ENCODE measurements at regions not wholly inside any gene's neighbourhood (a gene's known extent, or its start where the extent isn't known, plus 50 kb on each side); places are given as distances from the start of the nearest gene placed in this dataset.

DNA sequence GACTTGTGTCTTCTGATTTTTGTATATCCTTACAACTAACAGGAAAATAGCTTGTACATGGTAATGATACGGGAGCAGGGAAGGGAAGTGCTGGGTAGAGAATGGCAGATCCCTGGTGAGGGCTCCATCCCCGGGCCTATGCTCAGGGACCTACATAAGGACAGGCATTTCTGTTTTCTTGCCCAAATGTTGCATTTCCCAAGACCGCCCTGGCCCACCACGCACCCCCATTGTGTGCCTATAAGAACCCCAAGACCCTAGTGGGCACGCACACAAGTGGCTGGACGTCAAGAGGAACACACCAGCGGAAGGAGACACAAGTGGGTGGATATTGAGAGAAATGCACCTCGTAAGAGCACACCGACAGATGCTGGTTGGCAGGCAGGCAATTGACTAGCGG is 616.3 kb upstream of the MAN1A1 start:
- Histone ChIP-seq H3K4me1 (ENCODE audit: control insufficient read depth, insufficient read depth, low read length) (peaks cover 4% of the 10 kb centered on the region), H3K9me3 (ENCODE audit: control insufficient read depth, low read length) (no peaks in the 10 kb centered on the region), H3K27ac (ENCODE audit: low read depth, low read length) (no peak overlapping the region), H3K36me3 (ENCODE audit: control insufficient read depth, insufficient read depth, low read length) (no peaks in the 10 kb centered on the region), H3K9ac (ENCODE audit: extremely low read depth, low read length, poor library complexity, severe bottlenecking) (no peak overlapping the region), H3K4me3 (ENCODE audit: low read length) (no peak overlapping the region), H3K27me3 (ENCODE audit: control insufficient read depth, insufficient read depth, low read length, poor library complexity, severe bottlenecking) (no peaks in the 10 kb centered on the region)
- H3K36me3 Mint-ChIP-seq (ENCODE audit: low read depth), result no peaks in the 10 kb centered on the region
- no peaks in the 10 kb centered on the region for H3K9me3 Mint-ChIP-seq
- no peak for DNase-seq
- no peak overlapping the region for H3K27ac Mint-ChIP-seq
- no peak overlapping the region for H3K4me3 Mint-ChIP-seq
- WGBS, 2 experiments (ENCODE audit: insufficient coverage in 1 of 2, insufficient read length in 1 of 2), result 97 to 98% methylated on average over 6 to 10 of the region's 10 CpGs
- no peaks in the 10 kb centered on the region for H3K27me3 Mint-ChIP-seq (ENCODE audit: insufficient read depth)
- no peak for TF ChIP-seq CTCF (conservative IDR thresholded peaks at IDR 0.05)
- H3K4me1 Mint-ChIP-seq, result no peaks in the 10 kb centered on the region

- TF ChIP-seq CTCF (conservative IDR thresholded peaks at IDR 0.05), result no peak
- Histone ChIP-seq H3K27ac (ENCODE audit: low read depth, low read length) (no peak overlapping the region), H3K4me3 (ENCODE audit: low read length) (no peak overlapping the region), H3K9me3 (ENCODE audit: control insufficient read depth, low read length) (no peaks in the 10 kb centered on the region), H3K27me3 (ENCODE audit: control insufficient read depth, insufficient read depth, low read length, poor library complexity, severe bottlenecking) (no peaks in the 10 kb centered on the region), H3K9ac (ENCODE audit: extremely low read depth, low read length, poor library complexity, severe bottlenecking) (no peak overlapping the region), H3K36me3 (ENCODE audit: control insufficient read depth, insufficient read depth, low read length) (no peaks in the 10 kb centered on the region), H3K4me1 (ENCODE audit: control insufficient read depth, insufficient read depth, low read length) (peaks cover 3% of the 10 kb centered on the region)
- DNase-seq, result no peak
- H3K36me3 Mint-ChIP-seq (ENCODE audit: low read depth), result no peaks in the 10 kb centered on the region
- no peak overlapping the region for H3K27ac Mint-ChIP-seq
- H3K4me1 Mint-ChIP-seq, result no peaks in the 10 kb centered on the region
- no peaks in the 10 kb centered on the region for H3K27me3 Mint-ChIP-seq (ENCODE audit: insufficient read depth)
- no peak overlapping the region for H3K4me3 Mint-ChIP-seq
- H3K9me3 Mint-ChIP-seq, result no peaks in the 10 kb centered on the region
- 88% methylated on average over 1 of the region's 1 CpG; no CpG with 5 or more reads in 1 of the 2 experiments for WGBS, 2 experiments (ENCODE audit: insufficient coverage in 1 of 2, insufficient read length in 1 of 2)
These were observed 615.4 kb upstream of the MAN1A1 start for GRCh38 chr6:119965008-119965407.

DNA sequence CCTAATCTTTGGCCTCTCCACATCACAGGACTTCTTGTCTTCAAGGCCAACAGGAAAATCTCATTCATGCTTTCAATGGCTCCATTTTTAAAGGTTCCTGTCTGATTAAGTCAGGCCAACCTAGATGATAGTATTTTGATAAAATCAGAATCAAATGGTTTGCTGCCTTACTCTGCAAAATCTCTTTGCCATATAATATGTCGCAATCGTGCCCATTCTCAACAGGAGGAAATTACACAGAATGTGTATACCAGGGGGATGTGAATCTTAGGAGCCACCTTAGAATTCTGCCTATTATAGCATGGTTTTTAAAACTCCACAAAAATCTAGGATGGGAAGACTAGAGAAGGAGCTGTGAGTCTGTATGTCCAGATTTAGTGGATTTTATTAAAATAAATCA is 612.9 kb upstream of the MAN1A1 start:
- Histone ChIP-seq H3K9ac (ENCODE audit: extremely low read depth, low read length, poor library complexity, severe bottlenecking) (no peak overlapping the region), H3K27ac (ENCODE audit: low read depth, low read length) (no peak overlapping the region), H3K27me3 (ENCODE audit: control insufficient read depth, insufficient read depth, low read length, poor library complexity, severe bottlenecking) (no peaks in the 10 kb centered on the region), H3K4me3 (ENCODE audit: low read length) (no peak overlapping the region), H3K9me3 (ENCODE audit: control insufficient read depth, low read length) (no peaks in the 10 kb centered on the region), H3K4me1 (ENCODE audit: control insufficient read depth, insufficient read depth, low read length) (peaks cover under 1% of the 10 kb centered on the region), H3K36me3 (ENCODE audit: control insufficient read depth, insufficient read depth, low read length) (no peaks in the 10 kb centered on the region)
- 100% methylated on average over 2 of the region's 2 CpGs; no CpG with 5 or more reads in 1 of the 2 experiments for WGBS, 2 experiments (ENCODE audit: insufficient coverage in 1 of 2, insufficient read length in 1 of 2)
- no peaks in the 10 kb centered on the region for H3K9me3 Mint-ChIP-seq
- H3K27ac Mint-ChIP-seq, result no peak overlapping the region
- no peaks in the 10 kb centered on the region for H3K36me3 Mint-ChIP-seq (ENCODE audit: low read depth)
- H3K4me3 Mint-ChIP-seq, result no peak overlapping the region
- H3K4me1 Mint-ChIP-seq, result peaks cover 1% of the 10 kb centered on the region
- TF ChIP-seq CTCF (conservative IDR thresholded peaks at IDR 0.05), result no peak
- no peaks in the 10 kb centered on the region for H3K27me3 Mint-ChIP-seq (ENCODE audit: insufficient read depth)
- no peak for DNase-seq
